GM18505 (cell line): ENCODE measurements at regions not wholly inside any gene's neighbourhood (a gene's known extent, or its start where the extent isn't known, plus 50 kb on each side); places are given as distances from the start of the nearest gene placed in this dataset.

Source experiments
- ATAC-seq: cut with Tn5 transposase; IDR thresholded peaks from one replicate; pipeline ENCODE4 v1.9.1; 2021; ENCODE audit not compliant: unreplicated experiment
- POLR2A ChIP-seq: IDR thresholded peaks from 4 replicates; pipeline ENCODE4 v1.6.1; 2011; ENCODE audit warnings: borderline replicate concordance; ENCODE audit not compliant: insufficient read depth, insufficient read length; ENCODE audit errors: extremely low read depth

- ATAC-seq = no peak
- TF ChIP-seq POLR2A = no peak
These were observed 53.0 kb upstream of the CLDN14 start for GRCh38 chr21:36532769-36533467.

DNA sequence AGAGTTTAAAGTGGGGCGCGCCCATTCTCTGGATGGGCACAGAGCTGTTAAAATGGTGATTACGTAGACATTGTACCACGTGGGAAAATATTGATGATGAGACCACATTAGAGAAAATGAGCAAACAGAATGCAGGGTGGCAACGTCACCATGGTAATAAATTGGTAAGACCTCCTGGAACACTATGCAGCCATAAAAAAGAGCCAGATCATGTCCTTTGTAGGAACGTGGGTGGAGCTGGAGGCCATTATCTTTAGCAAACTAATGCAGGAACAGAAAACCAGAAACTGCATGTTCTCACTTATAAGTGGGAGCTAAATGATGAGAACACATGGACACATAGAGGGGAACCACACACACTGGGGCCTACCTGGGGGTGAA, 53.5 kb upstream of the CLDN14 start:
- no peak for TF ChIP-seq POLR2A

DNA sequence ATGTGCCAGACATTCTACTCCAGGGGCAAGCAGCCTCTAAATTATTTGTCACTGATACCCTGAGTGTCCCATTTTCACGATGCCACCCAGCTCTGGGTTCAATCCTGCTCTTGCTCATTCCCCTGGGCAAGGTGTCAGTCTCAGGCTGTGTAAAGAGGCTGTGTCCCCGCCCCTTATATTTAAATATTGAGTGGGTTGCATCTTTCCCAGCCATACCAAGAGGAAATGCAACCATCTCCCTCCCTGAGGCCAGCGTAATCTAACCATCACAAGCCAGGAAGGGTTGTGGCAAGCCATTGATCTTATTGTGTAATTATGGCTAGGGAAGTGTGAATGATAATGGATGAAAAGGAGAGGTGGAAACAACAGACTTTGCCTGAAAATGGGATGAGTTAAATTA, 54.7 kb upstream of the CLDN14 start:
- no peak for TF ChIP-seq POLR2A
- no peak for ATAC-seq

More for the DNA sequence above, 53.5 kb upstream of the CLDN14 start:
- no peak for ATAC-seq

- peak; percentile 66 for ATAC-seq
- peak; percentile 38 for TF ChIP-seq POLR2A
These were observed 55.8 kb upstream of the CLDN14 start for GRCh38 chr21:36535618-36536241.

GRCh38 chr21:36538761-36539160, 58.8 kb upstream of the CLDN14 start:
- no peak for TF ChIP-seq POLR2A
- no peak for ATAC-seq

DNA sequence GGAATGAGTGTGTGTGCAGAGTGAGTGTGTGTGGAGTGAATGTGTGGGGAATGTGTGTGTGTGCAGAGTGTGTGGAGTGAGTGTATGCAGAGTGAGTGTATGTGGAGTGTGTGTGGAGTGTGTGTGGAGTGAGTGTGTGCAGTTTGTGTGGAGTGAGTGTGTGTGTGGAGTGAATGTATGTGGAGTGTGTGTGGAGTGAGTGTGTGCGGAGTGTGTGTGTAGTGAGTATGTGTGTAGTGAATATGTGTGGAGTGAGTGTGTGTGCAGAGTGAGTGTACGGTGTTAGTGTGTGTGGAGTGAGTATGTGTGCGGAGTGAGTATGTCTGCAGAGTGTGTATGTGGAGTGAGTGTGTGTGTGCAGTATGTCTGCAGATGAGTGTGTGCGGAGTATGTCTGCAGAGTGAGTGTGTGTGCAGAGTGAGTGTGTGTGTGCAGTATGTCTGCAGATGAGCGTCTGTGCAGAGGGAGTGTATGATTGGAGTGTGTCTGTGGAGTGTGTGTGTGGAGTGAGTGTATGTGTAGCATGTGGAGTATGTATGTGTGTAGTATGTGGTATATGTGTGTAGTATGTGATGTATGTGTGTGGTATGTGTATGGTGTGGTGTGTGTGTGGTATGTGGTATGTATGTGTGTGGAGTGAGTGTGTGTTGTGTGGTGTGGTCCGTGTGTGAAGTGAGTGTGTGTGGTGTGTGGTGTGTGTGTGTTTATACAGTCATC, 59.7 kb upstream of the CLDN14 start:
- no peak for TF ChIP-seq POLR2A
- ATAC-seq = no peak

DNA sequence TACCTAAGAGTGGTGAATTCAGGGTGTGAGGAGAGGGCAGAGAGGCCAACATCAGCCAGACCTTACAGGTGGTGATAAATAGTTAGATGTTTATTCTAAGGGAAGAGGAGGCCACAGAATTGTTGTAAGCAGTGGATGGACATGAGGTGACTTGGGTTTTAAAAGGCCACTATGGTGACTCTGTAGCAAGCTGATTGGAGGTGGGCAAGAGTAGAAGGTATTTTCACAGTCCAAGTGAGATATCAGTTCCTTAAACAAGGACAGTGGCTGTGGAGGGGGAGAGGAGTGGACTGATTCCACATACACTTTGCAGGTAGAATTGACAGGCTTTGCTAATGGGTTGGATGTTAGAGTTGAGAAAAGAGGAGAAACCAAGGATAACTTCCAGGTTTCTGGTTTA, 60.8 kb upstream of the CLDN14 start:
- no peak for TF ChIP-seq POLR2A
- ATAC-seq = no peak

- TF ChIP-seq POLR2A = no peak
- ATAC-seq = no peak
These were observed 61.8 kb upstream of the CLDN14 start for GRCh38 chr21:36541721-36542139.

DNA sequence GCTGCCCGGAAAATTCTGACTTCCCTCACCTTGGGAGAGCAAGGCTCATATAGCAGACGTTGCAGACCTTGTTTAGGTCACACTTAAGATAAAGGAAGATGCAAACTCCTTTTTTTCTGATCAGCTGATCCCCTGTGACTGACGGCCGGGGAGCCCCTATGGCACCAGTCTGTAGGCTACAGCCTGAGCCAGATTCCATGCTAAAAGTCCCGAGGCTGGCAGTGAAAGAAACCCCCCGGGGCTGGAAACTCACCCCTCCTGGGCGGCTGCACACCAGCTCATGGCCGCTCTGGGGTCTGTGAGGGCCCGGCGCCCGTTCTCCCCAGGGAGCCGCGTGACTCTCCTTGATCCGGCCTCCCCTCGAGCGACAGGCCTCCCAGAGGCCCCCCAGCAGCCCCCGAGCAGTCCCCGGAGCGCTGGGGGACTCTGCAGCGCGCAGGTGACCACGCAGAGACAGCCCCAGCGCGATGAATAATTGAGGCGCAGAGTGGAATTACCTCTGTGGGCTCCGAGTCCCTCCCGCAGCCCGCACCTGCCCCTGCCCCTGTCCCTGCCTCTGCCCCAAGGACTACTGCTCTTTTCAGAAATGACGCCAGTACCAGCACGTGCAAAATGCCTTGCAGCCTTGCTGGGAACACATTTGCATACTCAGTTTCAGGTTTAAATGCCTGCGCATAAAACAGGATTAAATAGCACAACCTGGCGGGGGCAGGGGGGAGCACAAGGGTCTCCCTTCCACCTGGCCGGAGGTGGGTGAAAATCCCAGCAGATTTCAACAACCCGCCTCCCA, 62.6 kb upstream of the CLDN14 start:
- peak; percentile 45 for TF ChIP-seq POLR2A
- ATAC-seq = peak; percentile 56

DNA sequence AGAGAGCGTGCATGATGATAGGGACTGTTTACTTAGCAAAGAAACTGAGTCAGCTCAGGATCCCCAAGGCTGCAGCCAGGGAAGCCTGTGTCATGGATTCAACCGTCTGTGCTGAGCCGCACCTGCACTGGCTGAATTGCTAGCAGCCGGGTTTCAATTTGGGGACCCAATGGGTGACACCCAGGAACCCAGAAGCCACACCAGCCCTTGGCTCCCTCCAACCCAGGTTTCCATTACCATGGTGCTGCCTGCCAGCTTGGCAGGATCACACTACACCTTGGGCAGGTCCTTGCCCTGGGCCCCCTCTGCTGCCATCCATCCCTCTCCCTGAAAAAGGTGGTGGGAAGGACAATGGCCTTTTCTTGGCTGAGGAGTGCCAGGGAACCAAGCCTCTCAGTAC, 64.0 kb upstream of the CLDN14 start:
- no peak for TF ChIP-seq POLR2A
- no peak for ATAC-seq

DNA sequence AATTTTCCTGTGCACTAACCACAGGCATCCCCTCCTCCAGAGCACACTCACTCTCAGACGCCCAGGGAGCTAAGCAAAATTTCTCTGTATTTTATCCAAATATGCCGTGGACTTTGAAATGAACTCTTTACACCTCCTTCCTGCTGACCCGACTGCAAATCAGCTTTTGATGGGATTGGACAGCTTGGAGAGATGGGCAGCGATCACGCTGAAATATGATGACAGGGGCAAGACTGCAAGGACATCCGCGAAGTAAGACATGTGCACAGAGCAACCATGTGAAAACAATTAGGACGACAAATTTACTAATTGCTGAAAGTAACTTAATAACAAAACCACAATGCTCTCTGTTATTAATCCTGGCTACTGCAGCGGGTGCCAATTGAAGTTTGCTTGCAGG, 64.6 kb upstream of the CLDN14 start:
- no peak for TF ChIP-seq POLR2A
- no peak for ATAC-seq

DNA sequence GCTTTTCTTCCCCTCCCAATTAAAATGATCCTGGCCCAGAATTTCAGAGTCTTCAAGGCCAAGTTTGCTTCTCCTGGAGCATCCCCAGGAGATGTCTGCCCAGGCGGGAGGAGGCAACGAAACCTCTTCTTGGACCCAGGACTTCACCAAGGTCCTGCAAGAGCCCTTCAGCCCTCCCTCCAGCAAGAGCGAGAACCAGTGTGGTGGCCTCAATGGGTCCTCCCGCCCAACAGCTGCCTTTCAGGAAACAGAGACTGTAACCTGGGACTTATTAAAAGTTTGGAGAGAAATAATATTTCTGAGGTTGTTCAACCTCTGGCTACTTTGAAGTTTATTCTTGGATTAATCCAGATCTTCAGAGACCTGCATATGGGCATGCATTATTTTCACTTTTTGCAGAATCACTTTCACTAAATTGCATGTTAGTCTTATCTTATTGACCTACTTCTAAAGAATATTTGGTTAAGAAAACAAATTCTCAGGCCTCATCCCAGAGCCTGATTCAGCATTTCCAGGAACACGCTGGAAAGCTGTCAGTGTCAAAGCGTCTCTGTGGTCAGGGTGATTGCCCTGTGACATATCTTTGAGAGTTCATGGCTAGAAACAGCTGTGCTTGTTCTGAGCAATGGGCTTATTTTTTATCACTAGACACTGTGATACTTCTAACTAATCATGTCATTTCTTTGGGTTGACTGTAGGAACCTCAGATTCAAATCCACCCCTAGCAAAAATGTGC, 66.0 kb upstream of the CLDN14 start:
- no peak for TF ChIP-seq POLR2A
- no peak for ATAC-seq

DNA sequence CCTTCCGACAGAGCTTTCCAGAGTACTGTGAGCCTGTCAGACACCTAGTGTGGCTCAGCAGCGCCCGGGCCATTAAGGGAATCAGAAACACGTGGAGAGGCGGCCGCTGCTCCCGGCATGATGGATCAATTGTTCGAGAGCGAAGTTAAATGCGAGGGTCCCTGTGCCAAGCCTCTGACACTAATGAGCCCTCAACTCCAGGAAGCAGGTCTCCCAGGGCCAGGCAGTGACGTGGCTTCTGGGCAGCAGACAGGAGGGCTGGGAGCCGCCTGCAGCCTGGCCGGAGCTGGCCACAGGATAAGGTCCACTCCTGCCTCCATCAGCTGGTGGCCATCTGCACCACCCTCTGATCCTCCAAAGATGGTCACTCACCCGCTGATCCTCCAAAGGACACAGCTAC, 67.5 kb upstream of the CLDN14 start:
- no peak for TF ChIP-seq POLR2A
- ATAC-seq = no peak

DNA sequence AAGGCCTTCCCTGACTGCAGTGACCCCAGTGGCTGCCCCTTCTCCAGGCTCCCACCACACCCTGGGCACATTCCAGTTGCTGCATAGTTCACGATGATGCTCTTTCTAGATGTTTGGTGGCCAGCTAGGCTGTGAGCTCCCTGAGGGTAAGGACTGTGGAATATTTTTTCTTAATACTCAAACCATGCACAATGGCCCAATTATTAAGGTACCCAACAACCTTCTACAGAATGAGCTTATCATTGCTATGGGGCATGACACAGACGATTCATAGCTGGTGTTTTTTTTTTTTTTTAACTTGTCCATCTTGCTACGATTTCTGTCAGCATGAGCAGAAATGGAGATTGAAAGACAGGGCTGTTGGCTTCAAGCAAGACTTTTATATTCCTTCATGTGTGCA, 68.9 kb upstream of the CLDN14 start:
- no peak for TF ChIP-seq POLR2A
- no peak for ATAC-seq

DNA sequence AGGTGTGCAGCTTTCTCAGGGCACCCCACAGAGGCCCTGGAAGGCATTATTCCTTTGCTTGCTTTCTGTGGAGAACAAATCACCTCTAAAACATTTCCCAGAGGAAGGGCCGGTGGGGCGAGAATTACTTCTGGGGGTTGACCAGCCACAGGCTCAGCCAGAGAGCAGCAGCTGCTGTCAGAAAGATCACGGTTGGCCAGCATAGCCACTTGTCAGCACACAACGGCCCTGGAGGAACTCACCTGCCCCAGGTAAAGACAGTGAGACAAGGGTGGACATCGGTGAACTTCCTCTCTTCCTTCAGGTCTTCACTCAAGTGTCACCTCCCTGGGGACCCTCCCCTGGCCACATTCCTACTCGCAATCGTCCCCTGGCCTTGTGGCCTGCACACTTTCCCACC, 69.5 kb upstream of the CLDN14 start:
- ATAC-seq = no peak
- no peak for TF ChIP-seq POLR2A
